Right lobe of liver (tissue), 6 donors: ENCODE measurements at regions not wholly inside any gene's neighbourhood (a gene's known extent, or its start where the extent isn't known, plus 50 kb on each side); places are given as distances from the start of the nearest gene placed in this dataset.

Experiments used
- ATAC-seq, 4 donors: fragments of 200-7000 bp; cut with Tn5 transposase; one replicate each; pipeline ENCODE4 v1.9.1; 2020; ENCODE audit warnings: mild to moderate bottlenecking in 4 of 4, moderate library complexity in 4 of 4
- DNase-seq, 3 donors: peaks; one replicate each; pipeline ENCODE4 v3.0.0-alpha.2; 2020
- H3K27ac ChIP-seq, 3 donors: fragments of 200-600 bp; one replicate each; pipeline ENCODE4 v1.8.0; 2022
- H3K27me3 ChIP-seq, 2 donors: fragments of 200-600 bp; one replicate each; pipeline ENCODE4 v1.8.0; 2022
- H3K36me3 ChIP-seq, 4 donors: fragments of 200-600 bp; sonication (generic) in 1 of 4; one replicate each; pipeline versions ENCODE4 v1.5.1 to v1.8.0; 2017 to 2022; ENCODE audit warnings: control low read depth in 1 of 4
- H3K4me1 ChIP-seq, 4 donors: fragments of 200-600 bp; sonication (generic) in 1 of 4; one replicate each; pipeline versions ENCODE4 v1.5.1 to v1.8.0; 2017 to 2022; ENCODE audit warnings: control low read depth in 1 of 4
- H3K4me3 ChIP-seq, 3 donors: fragments of 200-600 bp; one replicate each; pipeline ENCODE4 v1.8.0; 2022
- H3K9me3 ChIP-seq, 4 donors: fragments of 200-600 bp; sonication (generic) in 1 of 4; one replicate each; pipeline versions ENCODE4 v1.5.1 to v1.8.0; 2017 to 2022; ENCODE audit warnings: control low read depth in 1 of 4
- POLR2A ChIP-seq: fragments of 450-650 bp; IDR thresholded peaks from one replicate; pipeline ENCODE4 v1.6.1; 2017; ENCODE audit warnings: antibody characterized with exemption, mild to moderate bottlenecking
- WGBS: methylation state at CpG from one replicate; pipeline ENCODE4 v1.1.6; 2018; ENCODE audit warnings: low coverage, low lambda C conversion rate; ENCODE audit not compliant: insufficient coverage; ENCODE audit errors: missing lambda C conversion rate; 5-methylcytosine and 5-hydroxymethylcytosine counted together
- intact Hi-C, 2 donors: fragments of 100-400 bp; cut with DNase I; formaldehyde crosslinking; loops; one replicate each; pipeline versions ENCODE4 v1.11.2 to v1.14.1; 2022
- TF ChIP-seq, protein P1 (sequence below), 4 donors: fragments of 200-600 bp in 3 of 4; fragments of 450-650 bp in 1 of 4; IDR thresholded peaks; one replicate each; pipeline versions ENCODE4 v1.5.1 to v1.8.0; 2016 to 2022; ENCODE audit warnings: antibody characterized with exemption in 4 of 4, mild to moderate bottlenecking in 2 of 4
- donor health status: DM: no; HTN: yes; CAD: no.
- donor health status: DM: no; HTN: no; CAD: no.
- donor health status: DM: no; HTN: no; CAD: no.
- donor health status: DM: no; HTN: yes; CAD: no.
- donor health status: DM: no; HTN: yes; CAD: no.

- Histone ChIP-seq H3K4me1 (no peaks in the 10 kb centered on the region), H3K27me3 (no peaks in the 10 kb centered on the region), H3K36me3 (no peaks in the 10 kb centered on the region), H3K27ac (no peak overlapping the region), H3K4me3 (no peak overlapping the region), H3K9me3 (no peaks in the 10 kb centered on the region)
- intact Hi-C loops: no loop called here
- 79% methylated on average over 2 of the region's 2 CpGs for WGBS
- peak in 1 of 4 donors; percentile 60 for ATAC-seq
- no peak for TF ChIP-seq POLR2A
- TF ChIP-seq, protein P1, sequence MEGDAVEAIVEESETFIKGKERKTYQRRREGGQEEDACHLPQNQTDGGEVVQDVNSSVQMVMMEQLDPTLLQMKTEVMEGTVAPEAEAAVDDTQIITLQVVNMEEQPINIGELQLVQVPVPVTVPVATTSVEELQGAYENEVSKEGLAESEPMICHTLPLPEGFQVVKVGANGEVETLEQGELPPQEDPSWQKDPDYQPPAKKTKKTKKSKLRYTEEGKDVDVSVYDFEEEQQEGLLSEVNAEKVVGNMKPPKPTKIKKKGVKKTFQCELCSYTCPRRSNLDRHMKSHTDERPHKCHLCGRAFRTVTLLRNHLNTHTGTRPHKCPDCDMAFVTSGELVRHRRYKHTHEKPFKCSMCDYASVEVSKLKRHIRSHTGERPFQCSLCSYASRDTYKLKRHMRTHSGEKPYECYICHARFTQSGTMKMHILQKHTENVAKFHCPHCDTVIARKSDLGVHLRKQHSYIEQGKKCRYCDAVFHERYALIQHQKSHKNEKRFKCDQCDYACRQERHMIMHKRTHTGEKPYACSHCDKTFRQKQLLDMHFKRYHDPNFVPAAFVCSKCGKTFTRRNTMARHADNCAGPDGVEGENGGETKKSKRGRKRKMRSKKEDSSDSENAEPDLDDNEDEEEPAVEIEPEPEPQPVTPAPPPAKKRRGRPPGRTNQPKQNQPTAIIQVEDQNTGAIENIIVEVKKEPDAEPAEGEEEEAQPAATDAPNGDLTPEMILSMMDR (IDR thresholded peaks at IDR 0.05): no peak
- no peak for DNase-seq
Measured at GRCh38 chr14:51527073-51527472, 124.6 kb upstream of the FRMD6 start.

GRCh38 chr14:51529736-51530135 lies 122.0 kb upstream of the FRMD6 start:
- 12% methylated on average over 1 of the region's 1 CpG for WGBS
- H3K4me3 ChIP-seq: no peak overlapping the region
- ATAC-seq: no peak
- TF ChIP-seq, protein P1 (IDR thresholded peaks at IDR 0.05): no peak
- no peak for TF ChIP-seq POLR2A
- no peaks in the 10 kb centered on the region for H3K9me3 ChIP-seq
- intact Hi-C loops: loop anchor here (5.0 to 10.0 kb wide), 2 partner anchors 72 to 95 kb away; no protein-coding TSS in a partner anchor
- H3K27ac ChIP-seq: no peak overlapping the region
- no peaks in the 10 kb centered on the region for H3K36me3 ChIP-seq
- H3K4me1 ChIP-seq: peaks cover 0 to 11% (median 0%) of the 10 kb centered on the region in 4 donors
- H3K27me3 ChIP-seq: no peaks in the 10 kb centered on the region
- DNase-seq: no peak

- no peak for DNase-seq
- intact Hi-C loops: loop anchor here (5.0 to 10.0 kb wide), 2 partner anchors 76 to 98 kb away; no protein-coding TSS in a partner anchor
- Histone ChIP-seq H3K4me3 (no peak overlapping the region), H3K9me3 (no peaks in the 10 kb centered on the region), H3K27me3 (no peaks in the 10 kb centered on the region), H3K27ac (no peak overlapping the region), H3K36me3 (no peaks in the 10 kb centered on the region), H3K4me1 (peaks cover 0 to 17% (median 0%) of the 10 kb centered on the region in 4 donors)
- WGBS: no CpG with 5 or more reads among the region's 2 CpGs
- no peak for TF ChIP-seq POLR2A
- TF ChIP-seq, protein P1 (IDR thresholded peaks at IDR 0.05): no peak
- ATAC-seq: no peak
Measured at GRCh38 chr14:51533160-51533559, 118.5 kb upstream of the FRMD6 start.

GRCh38 chr14:51533872-51534553 lies 117.7 kb upstream of the FRMD6 start:
- intact Hi-C loops: loop anchor here (5.0 to 10.0 kb wide), 2 partner anchors 77 to 99 kb away; no protein-coding TSS in a partner anchor
- Histone ChIP-seq H3K27me3 (no peaks in the 10 kb centered on the region), H3K36me3 (no peaks in the 10 kb centered on the region), H3K4me3 (no peak overlapping the region), H3K4me1 (peaks cover 0 to 17% (median 0%) of the 10 kb centered on the region in 4 donors), H3K27ac (peak overlapping the region; percentile 52 to 68 (median 59)), H3K9me3 (no peaks in the 10 kb centered on the region)
- DNase-seq: no peak
- no peak for TF ChIP-seq POLR2A
- TF ChIP-seq, protein P1 (IDR thresholded peaks at IDR 0.05): no peak
- WGBS: 71% methylated on average over 3 of the region's 3 CpGs
- peak; percentile 9 to 53 (median 28) for ATAC-seq
